Tibial nerve (tissue), 4 donors: ENCODE measurements at regions not wholly inside any gene's neighbourhood (a gene's known extent, or its start where the extent isn't known, plus 50 kb on each side); places are given as distances from the start of the nearest gene placed in this dataset.
A peak's percentile ranks its signal among the peaks of the same experiment; 100 is the strongest.

ENCODE experiments used
- DNase-seq, 2 donors: peaks; one replicate each; pipeline ENCODE4 v3.0.0-alpha.2; 2019; ENCODE audit warnings: low spot score in 2 of 2
- H3K27ac ChIP-seq, 4 donors: fragments of 200-600 bp; sonication (generic) in 3 of 4; one replicate each; pipeline ENCODE4 v1.5.1; 2017 to 2019; ENCODE audit warnings: mild to moderate bottlenecking in 1 of 4
- H3K27me3 ChIP-seq, 2 donors: fragments of 200-600 bp; sonication (generic) in 1 of 2; one replicate each; pipeline versions ENCODE4 v1.5.1 to v1.6.0; 2017 to 2019
- H3K36me3 ChIP-seq, 3 donors: fragments of 200-600 bp; sonication (generic); one replicate each; pipeline ENCODE4 v1.5.1; 2018 to 2019
- H3K4me1 ChIP-seq, 4 donors: fragments of 200-600 bp; sonication (generic) in 3 of 4; one replicate each; pipeline ENCODE4 v1.5.1; 2017 to 2019
- H3K4me3 ChIP-seq, 4 donors: fragments of 200-600 bp; sonication (generic) in 3 of 4; one replicate each; pipeline ENCODE4 v1.5.1; 2017 to 2019; ENCODE audit warnings: mild to moderate bottlenecking in 1 of 4, moderate library complexity in 1 of 4
- H3K9me3 ChIP-seq, 4 donors: fragments of 200-600 bp; sonication (generic) in 3 of 4; one replicate each; pipeline ENCODE4 v1.5.1; 2017 to 2019
- CTCF ChIP-seq, 5 experiments: fragments of 200-600 bp in 3 of 5; fragments of 450-650 bp in 2 of 5; sonication (generic) in 3 of 5; IDR thresholded peaks; one replicate each; pipeline ENCODE4 v1.5.1; 2016 to 2019; ENCODE audit warnings: antibody characterized with exemption in 5 of 5, mild to moderate bottlenecking in 3 of 5, moderate library complexity in 2 of 5
- EP300 ChIP-seq, 2 donors: sonication (generic); formaldehyde crosslinking; IDR thresholded peaks; one replicate each; pipeline ENCODE4 v1.6.1; 2017; ENCODE audit warnings: antibody characterized with exemption in 2 of 2, mild to moderate bottlenecking in 1 of 2
- POLR2A ChIP-seq, 2 donors: fragments of 450-650 bp; IDR thresholded peaks; one replicate each; pipeline ENCODE4 v1.6.1; 2017; ENCODE audit warnings: antibody characterized with exemption in 2 of 2, mild to moderate bottlenecking in 2 of 2, moderate library complexity in 2 of 2
- WGBS, 2 donors: methylation state at CpG; one replicate each; pipeline ENCODE4 v1.1.5; 2018; 5-methylcytosine and 5-hydroxymethylcytosine counted together

DNA sequence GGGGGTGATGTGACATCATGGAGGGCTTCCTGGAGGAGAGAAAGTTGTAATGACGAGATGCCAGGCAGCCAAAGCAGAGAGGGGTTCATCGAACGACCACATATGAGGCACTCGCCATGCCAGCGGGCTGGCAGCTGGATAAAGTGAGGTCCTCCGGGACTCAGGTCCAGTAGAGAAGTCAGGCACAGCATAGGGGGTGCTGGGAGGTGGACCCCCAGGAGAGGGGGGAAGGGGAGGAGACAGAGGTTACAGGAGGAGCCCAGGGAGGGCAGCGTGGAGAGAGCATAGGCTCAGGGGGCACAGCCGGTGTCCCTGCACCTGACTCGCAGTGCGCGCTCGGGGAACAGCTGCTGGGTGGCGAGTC, 174.7 kb downstream of the BMP7 start:
- 68 to 69% methylated on average over 13 of the region's 13 CpGs for WGBS, 2 donors
- no peaks in the 10 kb centered on the region for H3K27me3 ChIP-seq

DNA sequence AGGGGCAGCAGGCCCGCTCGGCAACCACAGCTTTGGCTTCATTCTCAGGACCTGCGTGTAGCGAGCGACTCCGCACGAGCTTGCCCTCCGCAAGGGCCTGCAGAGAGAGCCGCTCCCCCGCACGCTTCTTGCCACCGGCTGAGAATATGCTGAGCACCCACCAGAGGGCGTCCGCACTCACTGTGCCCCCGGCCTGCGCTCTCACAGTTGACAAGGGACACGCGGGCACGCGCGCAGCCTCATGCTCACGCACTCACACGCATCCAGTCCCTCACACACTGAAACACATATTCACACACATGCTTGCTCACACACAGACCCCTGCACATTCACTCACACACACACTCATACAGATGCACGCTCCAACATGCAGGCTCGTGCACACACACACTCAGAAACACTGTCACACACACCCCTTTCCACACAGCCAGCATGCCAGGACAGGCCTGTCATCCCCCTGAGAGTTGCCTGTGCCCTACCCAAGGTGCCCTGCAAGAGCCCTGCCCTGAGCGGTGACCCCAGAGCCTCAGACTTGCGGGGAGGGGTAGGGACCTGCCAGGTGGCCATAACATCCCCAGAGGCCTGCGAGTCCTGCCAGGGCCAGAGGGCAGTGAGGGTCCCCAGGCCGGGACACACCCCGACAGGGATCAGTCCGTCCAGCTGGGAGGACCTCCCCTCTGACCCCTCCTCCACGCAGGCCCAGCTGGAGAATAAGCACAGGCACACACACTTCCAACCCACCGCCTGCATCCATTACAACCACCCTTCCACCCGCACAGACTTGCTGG, 174.1 kb downstream of the BMP7 start:
- Histone ChIP-seq H3K4me1 (peaks cover 0 to 22% (median 6%) of the 10 kb centered on the region in 4 donors), H3K9me3 (peaks cover 0 to 6% (median 0%) of the 10 kb centered on the region in 4 donors), H3K27me3 (no peaks in the 10 kb centered on the region), H3K27ac (peak overlapping the region in 2 of 4 donors; percentile 52 to 61), H3K36me3 (no peaks in the 10 kb centered on the region), H3K4me3 (peak overlapping the region in 1 of 4 donors; percentile 20)
- DNase-seq: peak; percentile 33 to 39
- TF ChIP-seq CTCF (IDR thresholded peaks at IDR 0.05) (peak; percentile 62 to 95 (median 83)), POLR2A (IDR thresholded peaks at IDR 0.05) (no peak), EP300 (IDR thresholded peaks at IDR 0.05) (no peak)
- 11 to 12% methylated on average over 27 of the region's 34 CpGs for WGBS, 2 donors

More for the DNA sequence above, 174.7 kb downstream of the BMP7 start:
- H3K27ac ChIP-seq: peak overlapping the region in 2 of 4 donors; percentile 52 to 61
- peaks cover 0 to 6% (median 0%) of the 10 kb centered on the region in 4 donors for H3K9me3 ChIP-seq
- H3K4me3 ChIP-seq: peak overlapping the region in 1 of 4 donors; percentile 20
- H3K4me1 ChIP-seq: peaks cover 0 to 22% (median 6%) of the 10 kb centered on the region in 4 donors
- no peak for DNase-seq
- H3K36me3 ChIP-seq: no peaks in the 10 kb centered on the region
- TF ChIP-seq CTCF (IDR thresholded peaks at IDR 0.05) (no peak), POLR2A (IDR thresholded peaks at IDR 0.05) (no peak), EP300 (IDR thresholded peaks at IDR 0.05) (no peak)

DNA sequence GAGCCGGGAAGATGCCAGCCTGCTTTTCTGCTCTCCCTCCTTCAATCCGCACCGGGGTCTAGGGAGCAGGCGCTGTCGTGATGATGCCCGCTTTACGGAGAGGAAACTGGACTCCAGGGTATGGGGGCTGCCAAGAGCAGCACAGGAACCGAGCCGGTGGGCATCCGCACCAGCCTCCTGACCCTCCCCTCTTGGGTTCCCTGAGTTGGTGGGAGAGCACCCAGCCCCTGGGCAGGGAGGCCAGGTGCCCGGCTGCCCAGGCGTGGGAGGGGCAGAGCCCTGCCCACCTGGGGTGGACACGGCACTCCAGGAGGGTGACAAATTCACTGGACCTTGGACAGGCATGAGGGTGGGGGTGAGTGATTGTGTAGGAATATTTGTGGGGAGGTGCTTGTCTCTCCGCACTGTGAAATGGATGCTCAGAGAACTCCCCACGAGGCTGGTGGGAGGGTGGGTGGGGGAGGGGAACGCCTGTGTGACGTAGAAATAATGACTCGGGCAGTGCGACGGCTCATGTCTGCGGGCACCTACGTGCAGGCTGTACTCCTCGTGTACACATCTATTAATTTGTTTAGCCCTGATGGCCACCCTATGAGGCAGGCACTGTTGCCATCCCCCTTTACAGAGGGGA, 173.4 kb downstream of the BMP7 start:
- WGBS, 2 donors: 78 to 83% methylated on average over 23 of the region's 23 CpGs
- H3K27me3 ChIP-seq: no peaks in the 10 kb centered on the region
- no peak for TF ChIP-seq EP300 (IDR thresholded peaks at IDR 0.05)
- H3K4me3 ChIP-seq: no peak overlapping the region
- no peak for DNase-seq
- H3K27ac ChIP-seq: peak overlapping the region in 1 of 4 donors; percentile 25
- no peaks in the 10 kb centered on the region for H3K9me3 ChIP-seq
- H3K4me1 ChIP-seq: peaks cover 0 to 22% (median 6%) of the 10 kb centered on the region in 4 donors
- H3K36me3 ChIP-seq: no peaks in the 10 kb centered on the region

DNA sequence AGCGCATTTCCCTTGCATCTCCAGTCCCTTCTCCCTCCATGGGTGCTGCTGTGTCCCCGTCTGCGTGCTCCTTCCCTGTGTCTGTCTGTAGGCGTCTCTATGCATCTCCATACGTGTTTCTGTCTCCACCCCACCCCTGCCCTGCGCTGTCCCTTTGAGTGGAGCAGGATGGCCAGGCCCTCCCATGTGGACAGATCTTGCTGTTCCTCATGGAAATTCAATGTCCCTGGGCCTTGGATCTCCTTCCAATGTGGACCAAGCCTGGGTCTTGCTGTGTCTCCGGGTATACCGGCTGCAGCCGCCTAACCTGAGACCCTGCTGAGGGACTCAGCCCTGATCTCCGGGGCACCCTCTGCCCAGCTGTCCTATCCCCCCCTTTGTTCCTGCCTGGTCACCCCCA, 172.7 kb downstream of the BMP7 start:
- H3K9me3 ChIP-seq: no peaks in the 10 kb centered on the region
- no peak for DNase-seq
- no peaks in the 10 kb centered on the region for H3K36me3 ChIP-seq
- peaks cover 0 to 22% (median 6%) of the 10 kb centered on the region in 4 donors for H3K4me1 ChIP-seq
- H3K27me3 ChIP-seq: no peaks in the 10 kb centered on the region
- WGBS, 2 donors: 87 to 94% methylated on average over 10 of the region's 10 CpGs
- TF ChIP-seq POLR2A (IDR thresholded peaks at IDR 0.05): no peak
- no peak for TF ChIP-seq EP300 (IDR thresholded peaks at IDR 0.05)
- no peak for TF ChIP-seq CTCF (IDR thresholded peaks at IDR 0.05)
- H3K4me3 ChIP-seq: no peak overlapping the region
- peak overlapping the region in 1 of 4 donors; percentile 25 for H3K27ac ChIP-seq

DNA sequence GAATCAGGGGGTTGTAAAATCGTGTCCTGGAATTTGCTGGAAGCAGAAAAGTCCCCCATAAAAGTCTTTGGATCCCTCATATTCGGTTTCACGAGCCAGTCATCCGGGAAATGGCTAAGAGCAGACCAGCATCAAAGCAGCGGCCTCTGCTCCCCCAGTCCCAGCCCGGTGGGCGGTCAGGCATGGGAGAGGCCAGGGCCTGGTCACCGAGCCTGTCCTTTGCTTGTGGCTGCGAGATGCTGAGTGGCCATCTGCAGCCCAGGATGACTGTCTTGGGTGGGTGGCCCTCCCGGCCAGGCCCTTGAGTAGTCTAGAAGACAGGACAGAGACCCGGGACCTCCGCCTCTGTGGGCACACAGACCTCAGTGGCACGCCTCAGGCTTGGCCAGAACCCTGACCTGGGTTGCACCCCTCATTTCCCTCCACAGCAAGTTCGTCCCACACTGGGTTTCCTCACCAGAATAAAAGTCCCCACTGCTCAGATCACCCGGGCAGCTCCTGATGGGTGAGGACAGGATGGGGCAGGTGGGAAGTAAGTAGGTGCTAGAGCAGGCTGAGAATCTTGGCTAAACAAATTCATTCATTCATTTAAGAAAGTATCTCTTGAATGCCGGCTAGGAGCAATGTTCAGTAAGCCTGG, 172.1 kb downstream of the BMP7 start:
- WGBS, 2 donors: 73 to 83% methylated on average over 13 to 16 of the region's 16 CpGs
- TF ChIP-seq EP300 (IDR thresholded peaks at IDR 0.05) (no peak), CTCF (IDR thresholded peaks at IDR 0.05) (no peak), POLR2A (IDR thresholded peaks at IDR 0.05) (no peak)
- peaks cover 0 to 22% (median 6%) of the 10 kb centered on the region in 4 donors for H3K4me1 ChIP-seq
- H3K4me3 ChIP-seq: no peak overlapping the region
- no peaks in the 10 kb centered on the region for H3K27me3 ChIP-seq
- no peak for DNase-seq
- no peaks in the 10 kb centered on the region for H3K36me3 ChIP-seq
- H3K27ac ChIP-seq: peak overlapping the region in 1 of 4 donors; percentile 25
- H3K9me3 ChIP-seq: no peaks in the 10 kb centered on the region
